ENCODE measurements at regions not wholly inside any gene's neighbourhood (a gene's known extent, or its start where the extent isn't known, plus 50 kb on each side); places are given as distances from the start of the nearest gene placed in this dataset.
"Not testable (repeated sequence)": the region's sequence is repeated elsewhere in the genome, so short reads cannot be mapped to it uniquely, and the experiment has no call there.

DNA sequence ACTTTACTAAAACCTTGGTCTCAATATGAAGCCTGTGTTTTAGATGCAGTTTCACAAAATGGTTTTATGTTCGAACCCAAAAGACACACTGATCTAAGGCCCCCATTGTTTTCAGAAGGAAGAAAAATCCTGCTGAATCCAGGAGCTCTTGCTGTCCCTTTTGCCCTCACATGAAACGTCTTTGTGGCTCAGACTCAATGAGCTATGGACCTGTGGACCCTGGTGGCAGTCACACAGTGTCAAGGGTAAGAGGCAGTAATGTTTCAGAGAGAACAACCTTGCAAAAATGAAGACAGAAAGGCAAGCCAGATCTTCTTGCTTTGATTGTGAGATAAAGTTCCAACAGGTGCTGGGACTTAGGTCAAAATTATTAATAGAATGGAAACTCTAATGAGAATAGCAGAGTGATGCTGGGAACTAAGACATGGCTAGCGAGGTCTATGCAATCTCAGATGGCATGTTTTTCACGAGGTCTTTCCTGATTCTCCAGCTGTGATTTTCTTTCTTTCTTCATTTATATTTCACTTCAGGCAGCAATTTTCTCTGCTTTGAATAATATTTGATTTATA, 164.9 kb upstream of the SLC38A2 start:
- no peak overlapping the region for H3K27ac ChIP-seq (ENCODE audit: insufficient read depth, low read length)
- H3K4me1 ChIP-seq (ENCODE audit: control insufficient read depth, extremely low read depth, insufficient read depth, low read length): no peaks in the 10 kb centered on the region
- H3K9ac ChIP-seq (ENCODE audit: insufficient read depth, low read length): no peak overlapping the region
- no peaks in the 10 kb centered on the region for H3K9me3 ChIP-seq (ENCODE audit: control insufficient read depth, insufficient read depth, low read depth, low read length)
- H3K79me2 ChIP-seq (ENCODE audit: control insufficient read depth, insufficient read depth, low read length): no peaks in the 10 kb centered on the region
- H2AFZ ChIP-seq (ENCODE audit: low read length): no peak overlapping the region
- no peak overlapping the region for H3K4me3 ChIP-seq (replicated peaks in 1 of 4; ENCODE audit: control extremely low read depth in 1 of 4, insufficient read depth in 1 of 4, low read depth in 3 of 4, low read length in 4 of 4)
- no peak overlapping the region for H3K4me2 ChIP-seq (ENCODE audit: extremely low read depth, insufficient read depth, low read length)
- DNase-seq (ENCODE audit: low read depth in 2 of 2): no peak
- TF ChIP-seq EZH2 (IDR thresholded peaks at IDR 0.05; ENCODE audit: low read length, missing control alignments): no peak
- TF ChIP-seq, protein P1, sequence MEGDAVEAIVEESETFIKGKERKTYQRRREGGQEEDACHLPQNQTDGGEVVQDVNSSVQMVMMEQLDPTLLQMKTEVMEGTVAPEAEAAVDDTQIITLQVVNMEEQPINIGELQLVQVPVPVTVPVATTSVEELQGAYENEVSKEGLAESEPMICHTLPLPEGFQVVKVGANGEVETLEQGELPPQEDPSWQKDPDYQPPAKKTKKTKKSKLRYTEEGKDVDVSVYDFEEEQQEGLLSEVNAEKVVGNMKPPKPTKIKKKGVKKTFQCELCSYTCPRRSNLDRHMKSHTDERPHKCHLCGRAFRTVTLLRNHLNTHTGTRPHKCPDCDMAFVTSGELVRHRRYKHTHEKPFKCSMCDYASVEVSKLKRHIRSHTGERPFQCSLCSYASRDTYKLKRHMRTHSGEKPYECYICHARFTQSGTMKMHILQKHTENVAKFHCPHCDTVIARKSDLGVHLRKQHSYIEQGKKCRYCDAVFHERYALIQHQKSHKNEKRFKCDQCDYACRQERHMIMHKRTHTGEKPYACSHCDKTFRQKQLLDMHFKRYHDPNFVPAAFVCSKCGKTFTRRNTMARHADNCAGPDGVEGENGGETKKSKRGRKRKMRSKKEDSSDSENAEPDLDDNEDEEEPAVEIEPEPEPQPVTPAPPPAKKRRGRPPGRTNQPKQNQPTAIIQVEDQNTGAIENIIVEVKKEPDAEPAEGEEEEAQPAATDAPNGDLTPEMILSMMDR (conservative IDR thresholded peaks at IDR 0.05 in 1 of 2, IDR thresholded peaks at IDR 0.05 in 1 of 2; ENCODE audit: low read depth in 1 of 2, low read length in 2 of 2): no peak
- no peaks in the 10 kb centered on the region for H3K27me3 ChIP-seq (ENCODE audit: control insufficient read depth, insufficient read depth, low read length)
- no peaks in the 10 kb centered on the region for H3K36me3 ChIP-seq (ENCODE audit: control insufficient read depth, insufficient read depth, low read length)
- H4K20me1 ChIP-seq (ENCODE audit: control insufficient read depth, extremely low read depth, insufficient read depth, low read length): no peaks in the 10 kb centered on the region

DNA sequence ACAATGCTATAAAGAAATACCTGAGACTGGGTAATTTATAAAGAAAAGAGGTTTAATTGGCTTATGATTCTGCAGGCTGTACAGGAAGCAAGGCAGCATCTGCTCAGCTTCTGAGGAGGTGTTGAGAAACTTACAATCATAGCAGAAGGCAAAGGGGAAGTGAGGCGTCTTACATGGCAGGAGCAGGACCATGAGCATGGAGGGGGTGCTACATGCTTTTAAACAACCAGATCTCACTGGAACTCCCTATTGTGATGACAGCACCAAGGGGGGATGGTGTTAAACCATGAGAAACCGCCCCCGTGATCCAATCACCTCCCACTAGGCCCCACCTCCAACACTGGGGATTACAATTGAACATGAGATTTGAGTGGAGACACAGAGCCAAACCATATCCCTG, 163.7 kb upstream of the SLC38A2 start:
- not testable (repeated sequence) for H3K4me1 ChIP-seq (ENCODE audit: control insufficient read depth, extremely low read depth, insufficient read depth, low read length); DNase-seq (ENCODE audit: low read depth in 2 of 2); H3K4me2 ChIP-seq (ENCODE audit: extremely low read depth, insufficient read depth, low read length); H4K20me1 ChIP-seq (ENCODE audit: control insufficient read depth, extremely low read depth, insufficient read depth, low read length); H3K9ac ChIP-seq (ENCODE audit: insufficient read depth, low read length); H3K9me3 ChIP-seq (ENCODE audit: control insufficient read depth, insufficient read depth, low read depth, low read length); H3K27ac ChIP-seq (ENCODE audit: insufficient read depth, low read length); H3K27me3 ChIP-seq (ENCODE audit: control insufficient read depth, insufficient read depth, low read length); H3K79me2 ChIP-seq (ENCODE audit: control insufficient read depth, insufficient read depth, low read length); H3K36me3 ChIP-seq (ENCODE audit: control insufficient read depth, insufficient read depth, low read length); H2AFZ ChIP-seq (ENCODE audit: low read length); H3K4me3 ChIP-seq (replicated peaks in 1 of 4; ENCODE audit: control extremely low read depth in 1 of 4, insufficient read depth in 1 of 4, low read depth in 3 of 4, low read length in 4 of 4)

DNA sequence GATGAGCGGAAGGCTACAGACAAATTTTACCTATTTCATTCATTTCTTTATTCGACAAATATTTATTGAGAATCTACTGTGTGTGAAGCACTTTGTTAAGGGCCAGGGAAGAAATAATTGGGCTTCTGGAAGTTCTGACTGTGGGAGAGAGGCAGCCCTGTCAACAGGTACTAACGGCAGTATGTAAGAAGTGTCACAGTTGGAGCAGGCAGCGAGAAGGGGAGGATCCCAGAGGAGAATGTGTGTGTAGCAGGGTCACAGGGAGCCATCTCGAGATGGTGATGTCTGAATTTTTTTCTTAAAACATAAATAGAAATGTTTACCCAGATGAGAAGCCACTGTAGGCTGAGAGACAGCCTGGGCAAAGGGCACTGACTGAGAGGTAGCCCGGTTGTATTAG, 163.3 kb upstream of the SLC38A2 start:
- H3K9me3 ChIP-seq (ENCODE audit: control insufficient read depth, insufficient read depth, low read depth, low read length): no peaks in the 10 kb centered on the region
- TF ChIP-seq, protein P1 (conservative IDR thresholded peaks at IDR 0.05 in 1 of 2, IDR thresholded peaks at IDR 0.05 in 1 of 2; ENCODE audit: low read depth in 1 of 2, low read length in 2 of 2): no peak
- TF ChIP-seq EZH2 (IDR thresholded peaks at IDR 0.05; ENCODE audit: low read length, missing control alignments): no peak
- H3K4me2 ChIP-seq (ENCODE audit: extremely low read depth, insufficient read depth, low read length): no peak overlapping the region
- no peak overlapping the region for H3K4me3 ChIP-seq (replicated peaks in 1 of 4; ENCODE audit: control extremely low read depth in 1 of 4, insufficient read depth in 1 of 4, low read depth in 3 of 4, low read length in 4 of 4)
- no peaks in the 10 kb centered on the region for H3K4me1 ChIP-seq (ENCODE audit: control insufficient read depth, extremely low read depth, insufficient read depth, low read length)
- H3K36me3 ChIP-seq (ENCODE audit: control insufficient read depth, insufficient read depth, low read length): no peaks in the 10 kb centered on the region
- no peaks in the 10 kb centered on the region for H3K79me2 ChIP-seq (ENCODE audit: control insufficient read depth, insufficient read depth, low read length)
- no peak for DNase-seq (ENCODE audit: low read depth in 2 of 2)
- H4K20me1 ChIP-seq (ENCODE audit: control insufficient read depth, extremely low read depth, insufficient read depth, low read length): no peaks in the 10 kb centered on the region
- no peak overlapping the region for H3K27ac ChIP-seq (ENCODE audit: insufficient read depth, low read length)
- H3K27me3 ChIP-seq (ENCODE audit: control insufficient read depth, insufficient read depth, low read length): no peaks in the 10 kb centered on the region
- H3K9ac ChIP-seq (ENCODE audit: insufficient read depth, low read length): no peak overlapping the region
- no peak overlapping the region for H2AFZ ChIP-seq (ENCODE audit: low read length)
